ENCODE measurements at regions not wholly inside any gene's neighbourhood (a gene's known extent, or its start where the extent isn't known, plus 50 kb on each side); places are given as distances from the start of the nearest gene placed in this dataset.

DNA sequence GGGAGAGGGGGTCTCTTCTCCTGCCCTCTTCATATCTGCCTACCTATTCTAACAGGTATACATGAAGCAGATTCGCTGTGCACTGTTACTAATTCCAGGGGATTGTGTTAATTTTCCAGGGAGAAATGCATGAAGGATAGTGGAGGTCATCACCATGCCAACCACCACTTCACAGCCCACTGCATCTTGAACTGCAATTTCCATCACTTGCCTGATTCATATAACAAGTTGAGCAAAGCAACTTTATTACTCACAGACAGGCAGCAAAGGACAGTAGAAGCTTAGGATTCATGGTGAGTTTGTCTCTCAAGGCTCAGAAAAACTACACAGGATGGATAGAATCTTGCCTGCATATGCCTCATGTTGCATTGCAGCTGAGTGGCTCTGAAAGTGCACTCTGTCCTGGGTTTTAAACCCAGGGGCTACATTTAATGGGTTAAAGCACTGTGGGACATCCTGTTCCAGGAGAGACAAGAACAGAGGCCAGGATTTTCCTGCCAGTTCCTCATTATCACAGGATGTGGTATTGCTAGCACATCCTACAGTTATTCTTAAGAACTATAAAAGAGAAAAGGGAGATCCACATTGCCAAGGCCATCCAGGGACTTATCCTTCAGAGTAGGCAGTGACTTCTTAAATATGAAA, 136.9 kb upstream of the PRSS1 start:
- in situ Hi-C loops (cut with HindIII; ENCODE audit: low pct_ligation_motif_present, low pct_unique_long_range_greater_than_20kb, low sequenced_read_pairs) = no loop called here
- peak; percentile 39 for DNase-seq

GRCh38 chr7:142611566-142612236, 137.6 kb upstream of the PRSS1 start:
- in situ Hi-C loops (cut with HindIII; ENCODE audit: low pct_ligation_motif_present, low pct_unique_long_range_greater_than_20kb, low sequenced_read_pairs) = no loop called here

GRCh38 chr7:142608630-142609428, 140.4 kb upstream of the PRSS1 start:
- no peak for DNase-seq
- in situ Hi-C loops (cut with HindIII; ENCODE audit: low pct_ligation_motif_present, low pct_unique_long_range_greater_than_20kb, low sequenced_read_pairs) = no loop called here

More at GRCh38 chr7:142611566-142612236, 137.6 kb upstream of the PRSS1 start:
- DNase-seq = no peak

- in situ Hi-C loops (cut with HindIII; ENCODE audit: low pct_ligation_motif_present, low pct_unique_long_range_greater_than_20kb, low sequenced_read_pairs) = no loop called here
- DNase-seq = no peak
These were observed 141.9 kb upstream of the PRSS1 start for GRCh38 chr7:142607351-142607750.

DNA sequence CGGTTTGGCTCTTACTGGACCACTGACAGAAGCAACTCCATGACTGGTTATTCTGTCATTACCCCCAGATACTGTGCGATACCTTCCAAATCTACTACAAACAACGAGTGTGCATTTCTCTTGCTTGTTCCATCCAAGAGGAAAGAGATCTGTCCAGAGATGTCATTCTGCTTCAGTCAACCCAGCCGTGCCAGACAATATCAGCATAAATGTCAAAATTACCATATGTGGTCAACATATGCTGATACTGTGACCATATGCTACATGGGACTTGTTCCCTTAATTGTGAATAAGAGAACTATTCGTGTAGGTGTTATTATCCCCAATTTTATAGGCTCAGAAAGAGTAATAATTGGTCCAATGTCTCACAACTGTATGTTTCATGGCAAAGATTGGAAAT, 143.2 kb upstream of the PRSS1 start:
- no peak for DNase-seq
- in situ Hi-C loops (cut with HindIII; ENCODE audit: low pct_ligation_motif_present, low pct_unique_long_range_greater_than_20kb, low sequenced_read_pairs) = no loop called here

GRCh38 chr7:142604671-142605070, 144.6 kb upstream of the PRSS1 start:
- in situ Hi-C loops (cut with HindIII; ENCODE audit: low pct_ligation_motif_present, low pct_unique_long_range_greater_than_20kb, low sequenced_read_pairs) = no loop called here
- no peak for DNase-seq

DNA sequence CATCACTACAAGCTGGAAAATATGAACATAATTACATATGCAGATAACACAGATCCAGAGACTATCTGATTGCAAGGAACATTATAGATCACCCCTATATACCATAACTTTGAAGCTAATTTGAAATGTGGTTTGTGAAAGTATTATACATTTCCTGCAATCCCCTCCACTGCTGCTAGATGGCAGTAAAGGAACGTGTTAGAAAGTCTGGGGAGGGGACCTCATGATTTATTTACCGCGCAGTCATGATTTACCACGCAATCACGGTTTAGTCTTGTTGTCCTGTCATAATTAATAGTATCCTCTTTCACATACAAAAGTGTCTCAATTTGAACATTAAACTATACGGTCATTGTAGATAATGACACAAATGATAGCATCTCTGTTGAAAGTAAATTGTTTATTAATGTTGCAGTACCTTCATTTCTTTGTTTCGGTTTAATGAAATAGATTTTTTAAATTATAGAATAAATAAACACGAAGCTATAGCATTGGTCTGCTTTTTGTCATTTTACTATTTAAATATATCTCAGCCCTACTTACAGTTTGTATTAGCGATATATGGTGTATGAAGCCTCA, 145.3 kb upstream of the PRSS1 start:
- in situ Hi-C loops (cut with HindIII; ENCODE audit: low pct_ligation_motif_present, low pct_unique_long_range_greater_than_20kb, low sequenced_read_pairs) = no loop called here
- DNase-seq = peak; percentile 79

DNA sequence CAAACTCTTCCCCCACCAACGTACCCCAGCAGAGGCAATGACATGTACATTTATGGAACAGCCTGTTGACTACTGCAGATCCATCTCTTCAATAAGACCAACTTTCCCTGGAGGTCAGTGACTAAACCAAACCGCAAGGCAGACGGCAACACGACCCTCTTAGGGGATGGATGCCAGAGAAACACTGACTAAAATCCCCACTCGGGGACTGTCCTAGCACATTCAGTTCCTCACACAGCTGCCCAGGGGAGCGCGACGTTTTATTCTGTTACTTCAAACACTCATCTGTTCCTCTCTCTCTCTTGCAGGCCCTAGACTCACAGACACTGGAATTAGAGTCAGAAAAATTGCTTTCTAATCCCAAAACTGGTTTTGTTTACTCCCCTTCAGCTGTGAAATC, 146.5 kb upstream of the PRSS1 start:
- no peak for DNase-seq
- in situ Hi-C loops (cut with HindIII; ENCODE audit: low pct_ligation_motif_present, low pct_unique_long_range_greater_than_20kb, low sequenced_read_pairs) = no loop called here

DNA sequence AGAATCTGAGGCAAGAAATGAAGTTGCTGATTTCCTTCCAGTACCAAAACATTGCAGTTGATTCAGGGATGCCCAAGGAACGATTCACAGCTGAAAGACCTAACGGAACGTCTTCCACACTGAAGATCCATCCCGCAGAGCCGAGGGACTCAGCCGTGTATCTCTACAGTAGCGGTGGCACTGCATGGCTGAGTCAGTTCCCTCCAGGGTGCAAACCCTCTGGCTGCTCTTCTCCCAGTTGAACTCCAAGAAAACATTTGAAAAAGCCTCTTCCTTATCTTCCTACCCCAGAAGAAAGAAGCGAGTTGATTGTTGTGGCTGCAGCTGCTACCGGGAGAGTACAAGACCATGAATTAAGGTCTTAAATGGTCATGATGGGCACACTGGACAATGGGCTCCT, 147.1 kb upstream of the PRSS1 start:
- in situ Hi-C loops (cut with HindIII; ENCODE audit: low pct_ligation_motif_present, low pct_unique_long_range_greater_than_20kb, low sequenced_read_pairs) = no loop called here
- DNase-seq = no peak

DNA sequence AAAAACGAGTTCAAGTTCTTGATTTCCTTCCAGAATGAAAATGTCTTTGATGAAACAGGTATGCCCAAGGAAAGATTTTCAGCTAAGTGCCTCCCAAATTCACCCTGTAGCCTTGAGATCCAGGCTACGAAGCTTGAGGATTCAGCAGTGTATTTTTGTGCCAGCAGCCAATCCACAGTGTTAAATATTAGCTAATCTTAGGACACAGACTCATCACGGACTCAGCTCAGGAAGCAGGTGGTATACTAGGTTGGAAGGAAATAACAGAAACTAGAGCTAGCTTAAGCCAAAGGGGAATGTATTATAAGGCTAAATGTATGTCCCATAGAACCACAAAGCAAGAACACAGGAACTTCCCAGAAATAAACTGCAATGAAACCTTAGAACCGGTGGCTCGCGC, 151.0 kb upstream of the PRSS1 start:
- in situ Hi-C loops (cut with HindIII; ENCODE audit: low pct_ligation_motif_present, low pct_unique_long_range_greater_than_20kb, low sequenced_read_pairs) = no loop called here
- DNase-seq = peak; percentile 87

- in situ Hi-C loops (cut with HindIII; ENCODE audit: low pct_ligation_motif_present, low pct_unique_long_range_greater_than_20kb, low sequenced_read_pairs) = no loop called here
- no peak for DNase-seq
These were observed 151.7 kb upstream of the PRSS1 start for GRCh38 chr7:142597547-142597946.

- in situ Hi-C loops (cut with HindIII; ENCODE audit: low pct_ligation_motif_present, low pct_unique_long_range_greater_than_20kb, low sequenced_read_pairs) = no loop called here
- DNase-seq = no peak
These were observed 153.3 kb upstream of the PRSS1 start for GRCh38 chr7:142595816-142596516.

GRCh38 chr7:142594078-142594477, 155.2 kb upstream of the PRSS1 start:
- in situ Hi-C loops (cut with HindIII; ENCODE audit: low pct_ligation_motif_present, low pct_unique_long_range_greater_than_20kb, low sequenced_read_pairs) = no loop called here
- DNase-seq = no peak

DNA sequence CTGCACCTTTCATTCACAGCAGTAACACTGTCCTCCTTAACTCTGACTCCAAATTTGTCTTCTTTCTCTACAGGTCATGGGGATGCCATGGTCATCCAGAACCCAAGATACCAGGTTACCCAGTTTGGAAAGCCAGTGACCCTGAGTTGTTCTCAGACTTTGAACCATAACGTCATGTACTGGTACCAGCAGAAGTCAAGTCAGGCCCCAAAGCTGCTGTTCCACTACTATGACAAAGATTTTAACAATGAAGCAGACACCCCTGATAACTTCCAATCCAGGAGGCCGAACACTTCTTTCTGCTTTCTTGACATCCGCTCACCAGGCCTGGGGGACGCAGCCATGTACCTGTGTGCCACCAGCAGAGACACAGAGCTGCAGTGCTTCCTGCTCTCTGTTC, 156.2 kb upstream of the PRSS1 start:
- DNase-seq = no peak
- in situ Hi-C loops (cut with HindIII; ENCODE audit: low pct_ligation_motif_present, low pct_unique_long_range_greater_than_20kb, low sequenced_read_pairs) = no loop called here

DNA sequence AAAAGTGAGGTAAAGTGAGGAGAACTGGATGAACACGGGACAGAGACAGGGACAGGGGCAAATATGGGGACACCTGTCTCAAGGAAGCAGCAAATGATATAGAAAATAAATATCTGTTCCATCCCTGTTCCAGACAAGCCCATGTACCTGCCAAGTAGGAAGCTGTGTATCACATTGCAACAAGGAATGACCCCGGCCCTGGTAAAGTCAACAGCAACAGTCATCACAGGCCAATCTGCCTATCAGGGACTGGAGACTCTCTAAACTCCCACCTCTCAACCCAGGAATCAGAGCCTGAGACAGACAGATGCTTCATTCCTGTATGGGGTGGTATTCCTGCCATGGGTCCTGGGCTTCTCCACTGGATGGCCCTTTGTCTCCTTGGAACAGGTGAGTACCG, 156.6 kb upstream of the PRSS1 start:
- in situ Hi-C loops (cut with HindIII; ENCODE audit: low pct_ligation_motif_present, low pct_unique_long_range_greater_than_20kb, low sequenced_read_pairs) = no loop called here
- no peak for DNase-seq

DNA sequence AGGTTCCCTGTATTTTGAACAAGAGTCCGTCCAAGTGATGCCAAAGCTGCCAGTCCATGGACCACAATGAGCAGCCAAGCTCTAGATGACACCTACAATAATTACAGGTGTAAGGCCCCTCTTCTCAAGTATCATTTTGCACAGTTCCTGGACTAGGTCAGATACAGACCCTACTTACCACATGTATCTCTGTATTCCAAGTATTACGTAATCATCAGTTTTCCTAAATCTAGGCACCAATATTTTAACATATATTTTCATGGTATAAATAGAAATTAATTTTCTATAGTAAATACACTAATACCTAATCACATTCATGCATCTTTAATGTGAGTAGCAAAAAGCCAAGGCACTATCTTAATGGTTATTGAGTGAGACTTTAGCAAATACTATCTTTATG, 157.0 kb upstream of the PRSS1 start:
- in situ Hi-C loops (cut with HindIII; ENCODE audit: low pct_ligation_motif_present, low pct_unique_long_range_greater_than_20kb, low sequenced_read_pairs) = no loop called here

DNA sequence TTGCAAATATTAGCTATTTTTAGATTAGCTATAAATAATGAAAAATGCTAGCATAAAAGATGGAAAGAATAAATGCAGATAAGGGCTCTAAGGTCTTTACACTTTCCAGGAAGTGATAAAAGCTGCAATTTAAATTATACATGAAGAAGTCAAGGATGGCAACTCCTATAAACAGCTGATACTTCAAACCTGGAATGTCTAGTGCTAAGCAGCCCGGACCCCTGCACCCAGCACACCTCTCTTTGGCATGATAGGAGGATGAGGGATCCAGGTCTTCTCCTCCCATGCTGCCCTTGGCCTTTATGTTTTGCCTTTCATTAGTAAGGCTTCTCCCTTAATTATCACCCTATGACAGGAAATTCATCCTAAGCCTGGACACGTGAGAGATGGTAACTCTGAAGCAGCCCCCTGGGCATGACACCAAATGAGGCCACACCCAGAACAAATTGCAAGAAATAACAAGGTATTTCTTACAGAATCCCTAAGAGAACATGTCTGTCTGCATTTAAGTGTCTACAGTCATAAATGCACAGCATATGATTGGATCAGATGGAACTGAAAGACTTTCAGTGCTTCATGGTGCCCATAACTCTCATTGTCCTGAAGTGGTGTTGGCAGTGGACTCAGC, 158.3 kb upstream of the PRSS1 start:
- in situ Hi-C loops (cut with HindIII; ENCODE audit: low pct_ligation_motif_present, low pct_unique_long_range_greater_than_20kb, low sequenced_read_pairs) = no loop called here
- no peak for DNase-seq

More for the DNA sequence above, 157.0 kb upstream of the PRSS1 start:
- DNase-seq = no peak

DNA sequence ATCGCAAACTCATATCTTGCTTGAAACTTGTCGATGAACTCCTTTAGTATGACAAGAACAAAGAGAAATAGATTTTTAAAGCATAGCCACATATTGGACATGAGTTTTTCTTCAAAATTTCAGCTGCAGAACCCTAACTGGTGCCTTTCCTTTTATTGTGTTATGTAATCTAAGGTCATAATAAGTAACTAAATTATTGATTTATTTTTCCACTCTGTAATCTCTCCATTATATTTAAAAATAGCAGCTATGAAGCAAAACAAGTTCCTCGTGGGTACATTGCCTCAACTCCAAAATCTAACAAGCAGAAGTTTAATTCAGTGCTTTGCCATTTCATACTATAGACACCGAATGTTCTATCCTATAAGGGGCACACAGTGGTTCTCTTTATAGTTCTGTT, 159.2 kb upstream of the PRSS1 start:
- DNase-seq = no peak
- in situ Hi-C loops (cut with HindIII; ENCODE audit: low pct_ligation_motif_present, low pct_unique_long_range_greater_than_20kb, low sequenced_read_pairs) = no loop called here
